IMR-90 (cell line): ENCODE measurements at regions not wholly inside any gene's neighbourhood (a gene's known extent, or its start where the extent isn't known, plus 50 kb on each side); places are given as distances from the start of the nearest gene placed in this dataset.

ENCODE experiments used
- ATAC-seq: fragments of 200-7000 bp; cut with Tn5 transposase; 2 replicates; pipeline ENCODE4 v1.9.1; 2020; ENCODE audit warnings: low read depth, mild to moderate bottlenecking, moderate library complexity
- BruUV-seq: library from RNA; stranded (reverse); fragments of 400-500 nt; replicated peaks from 2 replicates; lab custom pipeline; 2021; lab: Mats Ljungman, UMichigan
- CTCF ChIA-PET: fragments of 300-600 bp; formaldehyde crosslinking; extraction: SDS; loops from one replicate; lab custom pipeline; 2021; ENCODE audit warnings: antibody characterized with exemption; lab: Yijun Ruan, JAX
- POLR2A ChIA-PET: fragments of 300-600 bp; sonication (Branson Sonifier 250); formaldehyde crosslinking; loops from one replicate; lab custom pipeline; 2022; ENCODE audit warnings: antibody characterized with exemption; ENCODE audit not compliant: unreplicated experiment; lab: Charles Lee
- DNase-seq: peaks from one replicate; pipeline ENCODE4 v3.0.0; 2013
- H2AFZ ChIP-seq: replicated peaks from 2 replicates; pipeline ENCODE3; 2013; ENCODE audit warnings: low read length, mild to moderate bottlenecking; ENCODE audit not compliant: poor library complexity
- H2AK5ac ChIP-seq: 2 replicates; pipeline ENCODE4 v1.6.1; 2013; ENCODE audit warnings: low read depth, low read length, inconsistent platforms
- H2AK9ac ChIP-seq: replicated peaks from 2 replicates; pipeline ENCODE3; 2013; ENCODE audit warnings: mild to moderate bottlenecking, low read depth, low read length, moderate library complexity; ENCODE audit not compliant: poor library complexity
- H2BK120ac ChIP-seq: 2 replicates; pipeline ENCODE4 v1.6.1; 2013; ENCODE audit warnings: low read depth, low read length, inconsistent platforms
- H2BK15ac ChIP-seq: 3 replicates; pipeline ENCODE4 v1.6.1; 2013; ENCODE audit warnings: low read depth, low read length, inconsistent platforms
- H2BK20ac ChIP-seq: 2 replicates; pipeline ENCODE4 v1.6.1; 2013; ENCODE audit warnings: low read depth, mild to moderate bottlenecking, inconsistent platforms, low read length, moderate library complexity
- H2BK5ac ChIP-seq: 2 replicates; pipeline ENCODE4 v1.6.1; 2013; ENCODE audit warnings: mild to moderate bottlenecking, low read depth, low read length, inconsistent platforms; ENCODE audit not compliant: poor library complexity, severe bottlenecking
- H3K14ac ChIP-seq: replicated peaks from 2 replicates; pipeline ENCODE4 v1.6.1; 2013; ENCODE audit warnings: low read depth, low read length, inconsistent platforms
- H3K18ac ChIP-seq: 2 replicates; pipeline ENCODE4 v1.6.1; 2013; ENCODE audit warnings: low read depth, low read length, control low read depth
- H3K23ac ChIP-seq: 2 replicates; pipeline ENCODE4 v1.6.1; 2013; ENCODE audit warnings: low read depth, low read length, inconsistent platforms
- H3K27ac ChIP-seq: 2 replicates; pipeline ENCODE4 v1.5.1; 2013; ENCODE audit warnings: mild to moderate bottlenecking, control low read depth, low read length; ENCODE audit not compliant: insufficient read depth
- H3K27me3 ChIP-seq: 2 replicates; pipeline ENCODE4 v1.6.1; 2013; ENCODE audit warnings: low read length; ENCODE audit not compliant: control insufficient read depth, insufficient read depth
- H3K36me3 ChIP-seq: 2 replicates; pipeline ENCODE4 v1.6.1; 2013; ENCODE audit warnings: low read length, mixed read lengths; ENCODE audit not compliant: control insufficient read depth, insufficient read depth
- H3K4ac ChIP-seq: 2 replicates; pipeline ENCODE4 v1.6.1; 2013; ENCODE audit warnings: low read depth, low read length, inconsistent platforms
- H3K4me1 ChIP-seq: 2 replicates; pipeline ENCODE4 v1.6.1; 2013; ENCODE audit warnings: low read length, mixed read lengths; ENCODE audit not compliant: control insufficient read depth, insufficient read depth
- H3K4me2 ChIP-seq: 2 replicates; pipeline ENCODE4 v1.6.1; 2013; ENCODE audit warnings: low read depth, mild to moderate bottlenecking, control low read depth, low read length, moderate library complexity
- H3K4me3 ChIP-seq: 2 replicates; pipeline ENCODE4 v1.5.1; 2013; ENCODE audit warnings: low read depth, mild to moderate bottlenecking, control low read depth, low read length, moderate library complexity; ENCODE audit not compliant: insufficient read depth
- H3K56ac ChIP-seq: 2 replicates; pipeline ENCODE4 v1.6.1; 2013; ENCODE audit warnings: low read length, inconsistent platforms; ENCODE audit not compliant: insufficient read depth; ENCODE audit errors: extremely low read depth
- H3K79me1 ChIP-seq, 2 experiments: 2 replicates each; pipeline ENCODE4 v1.6.1; 2013; ENCODE audit warnings: low read length in 2 of 2, inconsistent platforms in 1 of 2, low read depth in 1 of 2
- H3K9ac ChIP-seq: 2 replicates; pipeline ENCODE4 v1.6.1; 2013; ENCODE audit warnings: low read depth, low read length, control low read depth
- H3K9me1 ChIP-seq: 2 replicates; pipeline ENCODE4 v1.6.1; 2013; ENCODE audit warnings: low read length, inconsistent platforms; ENCODE audit not compliant: insufficient read depth
- H3K9me3 ChIP-seq: 2 replicates; pipeline ENCODE4 v1.6.1; 2013; ENCODE audit warnings: low read length; ENCODE audit not compliant: control insufficient read depth, insufficient read depth
- H4K20me1 ChIP-seq: 2 replicates; pipeline ENCODE4 v1.6.1; 2013; ENCODE audit warnings: low read length, inconsistent platforms; ENCODE audit not compliant: insufficient read depth
- H4K5ac ChIP-seq: 2 replicates; pipeline ENCODE4 v1.6.1; 2013; ENCODE audit warnings: mild to moderate bottlenecking, low read depth, low read length, control low read depth
- H4K8ac ChIP-seq, 2 experiments: 2 replicates each; pipeline ENCODE4 v1.6.1; 2013; ENCODE audit warnings: low read depth in 2 of 2, low read length in 2 of 2, control low read depth in 1 of 2, inconsistent platforms in 1 of 2
- H4K91ac ChIP-seq: 2 replicates; pipeline ENCODE4 v1.6.1; 2013; ENCODE audit warnings: low read depth, low read length, inconsistent platforms; ENCODE audit not compliant: insufficient read depth
- MAFK ChIP-seq: IDR thresholded peaks from 2 replicates; pipeline ENCODE4 v1.6.1; 2012; ENCODE audit warnings: low read depth, low read length, improper control_type of control experiment
- MXI1 ChIP-seq: IDR thresholded peaks from 2 replicates; pipeline ENCODE4 v1.6.1; 2012; ENCODE audit warnings: low read depth, mild to moderate bottlenecking, low read length, moderate library complexity, borderline replicate concordance
- NFE2L2 ChIP-seq: fragments of 150-350 bp; IDR thresholded peaks from 2 replicates; pipeline ENCODE4 v1.6.1; 2016; ENCODE audit warnings: low read depth, mild to moderate bottlenecking, low read length
- RAD21 ChIP-seq: IDR thresholded peaks from 2 replicates; pipeline ENCODE4 v1.6.1; 2012; ENCODE audit warnings: low read length, improper control_type of control experiment
- RCOR1 ChIP-seq: IDR thresholded peaks from 2 replicates; pipeline ENCODE4 v1.6.1; 2012; ENCODE audit warnings: mild to moderate bottlenecking, low read length, improper control_type of control experiment; ENCODE audit not compliant: insufficient replicate concordance
- SMC3 ChIP-seq: fragments of 150-350 bp; IDR thresholded peaks from 2 replicates; pipeline ENCODE4 v1.6.1; 2016; ENCODE audit warnings: low read depth, mild to moderate bottlenecking, antibody characterized with exemption, low read length, moderate library complexity
- WGBS, 2 experiments: methylation state at CpG; one replicate each; pipeline versions ENCODE4 v1.1.5 to v1.1.7; 2013; ENCODE audit warnings: missing lambda C conversion rate in 2 of 2; ENCODE audit not compliant: insufficient read length in 1 of 2; ENCODE audit errors: extremely low coverage in 2 of 2; 5-methylcytosine and 5-hydroxymethylcytosine counted together
- dilution Hi-C: fragments of 300-500 bp; cut with HindIII; formaldehyde crosslinking; loops from one replicate; pipeline ENCODE4 v1.14.3; 2018; ENCODE audit warnings: low sequenced_read_pairs; ENCODE audit not compliant: unreplicated experiment
- in situ Hi-C: fragments of 300-500 bp; cut with MboI; formaldehyde crosslinking; loops from 3 replicates; pipeline ENCODE4 v1.14.3; 2019; ENCODE audit warnings: low sequenced_read_pairs, inconsistent platforms, mixed read lengths
- intact Hi-C: fragments of 100-400 bp; cut with micrococcal nuclease; formaldehyde crosslinking; loops from 2 replicates; pipeline ENCODE4 v1.10.0; 2022
- TF ChIP-seq, protein P1 (sequence below): fragments of 150-350 bp; IDR thresholded peaks from 2 replicates; pipeline ENCODE4 v1.6.1; 2017; ENCODE audit warnings: mild to moderate bottlenecking, antibody characterized with exemption, low read length, low read depth
- TF ChIP-seq, protein P2 (sequence below): conservative IDR thresholded peaks from 2 replicates; pipeline ENCODE4 v1.5.1; 2012; ENCODE audit warnings: mild to moderate bottlenecking, low read depth, low read length, improper control_type of control experiment

DNA sequence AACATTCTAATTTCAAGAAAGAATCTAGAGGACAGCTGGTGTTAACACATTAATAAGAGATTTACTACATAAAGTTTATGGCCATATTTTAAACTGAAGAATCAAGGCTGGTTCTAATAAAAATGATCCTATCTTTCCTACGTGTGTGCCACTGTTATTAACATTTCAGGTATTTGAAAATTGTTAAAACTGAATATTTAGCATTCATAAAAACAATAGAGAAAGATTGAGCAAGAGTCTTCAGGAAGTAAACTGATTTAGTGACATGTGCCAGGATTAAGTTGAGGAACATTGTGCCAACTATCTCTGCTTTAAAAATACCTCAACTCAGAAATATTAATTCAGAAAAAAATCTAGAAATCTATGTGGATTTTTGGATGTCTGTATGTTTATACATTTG, 810.1 kb downstream of the FAT4 start:
- POLR2A ChIA-PET, result no interaction called here
- WGBS, 2 experiments, result no CpG with 5 or more reads among the region's 1 CpG

More for the DNA sequence above, 810.1 kb downstream of the FAT4 start:
- H3K9me3 ChIP-seq, result no peaks in the 10 kb centered on the region
- intact Hi-C loops, result no loop called here
- DNase-seq, result no peak
- no peaks in the 10 kb centered on the region for H3K4me1 ChIP-seq
- H4K5ac ChIP-seq, result no peak overlapping the region
- H4K8ac ChIP-seq, result no peak overlapping the region
- no peak overlapping the region for H2BK5ac ChIP-seq
- H2BK15ac ChIP-seq, result no peak overlapping the region
- H3K27me3 ChIP-seq, result no peaks in the 10 kb centered on the region
- no peak overlapping the region for H3K4me3 ChIP-seq
- H3K9ac ChIP-seq, result no peak overlapping the region
- TF ChIP-seq, protein P1, sequence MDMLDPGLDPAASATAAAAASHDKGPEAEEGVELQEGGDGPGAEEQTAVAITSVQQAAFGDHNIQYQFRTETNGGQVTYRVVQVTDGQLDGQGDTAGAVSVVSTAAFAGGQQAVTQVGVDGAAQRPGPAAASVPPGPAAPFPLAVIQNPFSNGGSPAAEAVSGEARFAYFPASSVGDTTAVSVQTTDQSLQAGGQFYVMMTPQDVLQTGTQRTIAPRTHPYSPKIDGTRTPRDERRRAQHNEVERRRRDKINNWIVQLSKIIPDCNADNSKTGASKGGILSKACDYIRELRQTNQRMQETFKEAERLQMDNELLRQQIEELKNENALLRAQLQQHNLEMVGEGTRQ, result no peak
- no peak for TF ChIP-seq RAD21
- no peak for TF ChIP-seq NFE2L2
- no peak for TF ChIP-seq MXI1
- TF ChIP-seq, protein P2, sequence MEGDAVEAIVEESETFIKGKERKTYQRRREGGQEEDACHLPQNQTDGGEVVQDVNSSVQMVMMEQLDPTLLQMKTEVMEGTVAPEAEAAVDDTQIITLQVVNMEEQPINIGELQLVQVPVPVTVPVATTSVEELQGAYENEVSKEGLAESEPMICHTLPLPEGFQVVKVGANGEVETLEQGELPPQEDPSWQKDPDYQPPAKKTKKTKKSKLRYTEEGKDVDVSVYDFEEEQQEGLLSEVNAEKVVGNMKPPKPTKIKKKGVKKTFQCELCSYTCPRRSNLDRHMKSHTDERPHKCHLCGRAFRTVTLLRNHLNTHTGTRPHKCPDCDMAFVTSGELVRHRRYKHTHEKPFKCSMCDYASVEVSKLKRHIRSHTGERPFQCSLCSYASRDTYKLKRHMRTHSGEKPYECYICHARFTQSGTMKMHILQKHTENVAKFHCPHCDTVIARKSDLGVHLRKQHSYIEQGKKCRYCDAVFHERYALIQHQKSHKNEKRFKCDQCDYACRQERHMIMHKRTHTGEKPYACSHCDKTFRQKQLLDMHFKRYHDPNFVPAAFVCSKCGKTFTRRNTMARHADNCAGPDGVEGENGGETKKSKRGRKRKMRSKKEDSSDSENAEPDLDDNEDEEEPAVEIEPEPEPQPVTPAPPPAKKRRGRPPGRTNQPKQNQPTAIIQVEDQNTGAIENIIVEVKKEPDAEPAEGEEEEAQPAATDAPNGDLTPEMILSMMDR, result no peak
- TF ChIP-seq MAFK, result no peak
- TF ChIP-seq SMC3, result no peak
- no peak for TF ChIP-seq RCOR1
- no peak overlapping the region for H3K18ac ChIP-seq
- no peak overlapping the region for H3K27ac ChIP-seq
- no peak overlapping the region for H3K56ac ChIP-seq
- no peak overlapping the region for H4K91ac ChIP-seq
- CTCF ChIA-PET, result no interaction called here
- H2BK20ac ChIP-seq, result no peak overlapping the region
- no peaks in the 10 kb centered on the region for H3K36me3 ChIP-seq
- H3K23ac ChIP-seq, result no peak overlapping the region
- dilution Hi-C loops, result no loop called here
- no peak overlapping the region for H3K4me2 ChIP-seq
- in situ Hi-C loops, result no loop called here
- H2AK5ac ChIP-seq, result no peak overlapping the region
- H2BK120ac ChIP-seq, result no peak overlapping the region
- no peaks in the 10 kb centered on the region for H3K79me1 ChIP-seq
- no peak overlapping the region for H3K14ac ChIP-seq
- ATAC-seq, result no peak
- H2AK9ac ChIP-seq, result no peak overlapping the region
- H4K20me1 ChIP-seq, result no peaks in the 10 kb centered on the region
- H2AFZ ChIP-seq, result no peak overlapping the region
- no peaks in the 10 kb centered on the region for H3K9me1 ChIP-seq
- no TSS peak for BruUV-seq
- no peak overlapping the region for H3K4ac ChIP-seq
